PFSK-1 (cell line): ENCODE measurements at regions not wholly inside any gene's neighbourhood (a gene's known extent, or its start where the extent isn't known, plus 50 kb on each side); places are given as distances from the start of the nearest gene placed in this dataset.

ENCODE experiments used
- FOXP2 ChIP-seq: optimal IDR thresholded peaks from 2 replicates; pipeline ENCODE3; 2011; ENCODE audit warnings: borderline replicate concordance, control low read depth, inconsistent platforms; ENCODE audit not compliant: insufficient read depth; ENCODE audit errors: extremely low read length, extremely low read depth
- POLR2AphosphoS5 ChIP-seq: IDR thresholded peaks from 2 replicates; pipeline ENCODE4 v1.6.1; 2012; ENCODE audit warnings: low read depth, mild to moderate bottlenecking, control low read depth, low read length, moderate library complexity
- REST ChIP-seq, 2 experiments: IDR thresholded peaks; 2 replicates each; pipeline versions ENCODE4 v1.6.1 to v1.8.0; 2011 to 2012; ENCODE audit warnings: low read depth in 2 of 2, low read length in 2 of 2, control low read depth in 1 of 2, inconsistent platforms in 1 of 2, mild to moderate bottlenecking in 1 of 2, moderate library complexity in 1 of 2; ENCODE audit not compliant: insufficient read depth in 1 of 2
- SIN3A ChIP-seq: IDR thresholded peaks from 2 replicates; pipeline ENCODE4 v1.6.1; 2012; ENCODE audit warnings: mild to moderate bottlenecking, low read length, moderate library complexity, borderline replicate concordance; ENCODE audit not compliant: insufficient read depth
- TAF1 ChIP-seq: IDR thresholded peaks from 2 replicates; pipeline ENCODE4 v1.6.1; 2012; ENCODE audit warnings: low read length, control low read depth, borderline replicate concordance; ENCODE audit not compliant: insufficient read depth

- TF ChIP-seq TAF1 (no peak), REST (IDR thresholded peaks at IDR 0.05; ENCODE audit: insufficient read depth in 1 of 2, low read depth in 2 of 2, low read length in 2 of 2) (no peak), SIN3A (no peak), POLR2AphosphoS5 (no peak), FOXP2 (no peak)
Observed at GRCh38 chr9:89889865-89890264, 285.1 kb downstream of the GADD45G start.

GRCh38 chr9:89890326-89890980, 285.6 kb downstream of the GADD45G start:
- no peak for TF ChIP-seq POLR2AphosphoS5
- no peak for TF ChIP-seq TAF1
- TF ChIP-seq REST (IDR thresholded peaks at IDR 0.05; ENCODE audit: insufficient read depth in 1 of 2, low read depth in 2 of 2, low read length in 2 of 2): no peak
- TF ChIP-seq SIN3A: no peak
- TF ChIP-seq FOXP2: no peak

- TF ChIP-seq FOXP2: no peak
Observed at GRCh38 chr9:89891221-89891590, 286.4 kb downstream of the GADD45G start.

- TF ChIP-seq TAF1 (no peak), SIN3A (no peak), POLR2AphosphoS5 (no peak), FOXP2 (no peak), REST (IDR thresholded peaks at IDR 0.05; ENCODE audit: insufficient read depth in 1 of 2, low read depth in 2 of 2, low read length in 2 of 2) (no peak)
Observed at GRCh38 chr9:89891591-89892304, 286.9 kb downstream of the GADD45G start.

- no peak for TF ChIP-seq POLR2AphosphoS5
- no peak for TF ChIP-seq FOXP2
- no peak for TF ChIP-seq SIN3A
- TF ChIP-seq REST (IDR thresholded peaks at IDR 0.05; ENCODE audit: insufficient read depth in 1 of 2, low read depth in 2 of 2, low read length in 2 of 2): no peak
- no peak for TF ChIP-seq TAF1
Observed at GRCh38 chr9:89892920-89893319, 288.1 kb downstream of the GADD45G start.
